GM19372 (cell line): ENCODE measurements at regions not wholly inside any gene's neighbourhood (a gene's known extent, or its start where the extent isn't known, plus 50 kb on each side); places are given as distances from the start of the nearest gene placed in this dataset.

ENCODE experiments used
- ATAC-seq: cut with Tn5 transposase; IDR thresholded peaks from one replicate; pipeline ENCODE4 v1.9.1; 2021; ENCODE audit warnings: mild to moderate bottlenecking, low read depth, moderate library complexity; ENCODE audit not compliant: unreplicated experiment

GRCh38 chr2:37587817-37588216 lies 83.6 kb downstream of the CDC42EP3 start:
- no peak for ATAC-seq

- ATAC-seq: no peak
Measured at GRCh38 chr2:37588316-37588777, 83.1 kb downstream of the CDC42EP3 start.

- ATAC-seq: no peak
Measured at GRCh38 chr2:37589298-37589697, 82.1 kb downstream of the CDC42EP3 start.

- no peak for ATAC-seq
Measured at GRCh38 chr2:37590119-37590571, 81.3 kb downstream of the CDC42EP3 start.
